WTC11 (cell line): ENCODE measurements at regions not wholly inside any gene's neighbourhood (a gene's known extent, or its start where the extent isn't known, plus 50 kb on each side); places are given as distances from the start of the nearest gene placed in this dataset.

Source experiments
- ATAC-seq: fragments of 200-7000 bp; cut with Tn5 transposase; 2 replicates; pipeline ENCODE4 v1.10.0; 2021; ENCODE audit warnings: mild to moderate bottlenecking, moderate library complexity
- CTCF ChIA-PET: fragments of 300-600 bp; sonication (Branson Sonifier 250); formaldehyde crosslinking; loops from one replicate; lab custom pipeline; 2021; ENCODE audit warnings: antibody characterized with exemption; lab: Charles Lee
- POLR2A ChIA-PET: fragments of 350-600 bp; sonication (Branson Sonifier 250); formaldehyde crosslinking; loops from one replicate; lab custom pipeline; 2021; ENCODE audit warnings: antibody characterized with exemption; lab: Charles Lee
- DNase-seq: peaks from one replicate; pipeline ENCODE4 v3.0.0; 2021; ENCODE audit warnings: low spot score
- H3K27ac Mint-ChIP-seq: 2 replicates; pipeline ENCODE4 v1.8.0; 2021; ENCODE audit warnings: mixed read lengths
- H3K27me3 Mint-ChIP-seq: 2 replicates; pipeline ENCODE4 v1.8.0; 2021; ENCODE audit warnings: low read depth, mild to moderate bottlenecking, moderate library complexity, mixed read lengths
- H3K36me3 Mint-ChIP-seq: 2 replicates; pipeline ENCODE4 v1.8.0; 2021; ENCODE audit warnings: mixed read lengths
- H3K4me1 Mint-ChIP-seq: 2 replicates; pipeline ENCODE4 v1.8.0; 2022; ENCODE audit warnings: mixed read lengths
- H3K4me3 Mint-ChIP-seq: 2 replicates; pipeline ENCODE4 v1.8.0; 2021; ENCODE audit warnings: mild to moderate bottlenecking, moderate library complexity, mixed read lengths
- H3K9me3 Mint-ChIP-seq: 2 replicates; pipeline ENCODE4 v1.8.0; 2021; ENCODE audit warnings: mixed read lengths
- AFF4 ChIP-seq: sonication (generic); formaldehyde crosslinking; IDR thresholded peaks from 2 replicates; pipeline ENCODE4 v1.8.1; 2023; ENCODE audit warnings: mild to moderate bottlenecking, missing genetic modification reagents, borderline replicate concordance
- ATF2 ChIP-seq: sonication (generic); formaldehyde crosslinking; IDR thresholded peaks from 2 replicates; pipeline ENCODE4 v1.8.1; 2022; ENCODE audit warnings: low read depth, missing genetic modification reagents, borderline replicate concordance
- E2F5 ChIP-seq: sonication (generic); formaldehyde crosslinking; IDR thresholded peaks from 2 replicates; pipeline ENCODE4 v1.8.1; 2022; ENCODE audit warnings: mild to moderate bottlenecking, moderate library complexity, missing genetic modification reagents
- ELF4 ChIP-seq: sonication (generic); formaldehyde crosslinking; IDR thresholded peaks from 2 replicates; pipeline ENCODE4 v1.8.1; 2022; ENCODE audit warnings: low read depth, mild to moderate bottlenecking, moderate library complexity, missing genetic modification reagents
- EMX1 ChIP-seq: fragments of 250-450 bp; sonication (Bioruptor Pico); IDR thresholded peaks from 2 replicates; pipeline ENCODE4 v1.8.0; 2021; ENCODE audit warnings: mild to moderate bottlenecking
- ESRRA ChIP-seq: sonication (generic); formaldehyde crosslinking; IDR thresholded peaks from 2 replicates; pipeline ENCODE4 v1.8.1; 2022; ENCODE audit warnings: mild to moderate bottlenecking, missing genetic modification reagents, borderline replicate concordance
- FOXJ3 ChIP-seq: sonication (generic); formaldehyde crosslinking; IDR thresholded peaks from 2 replicates; pipeline ENCODE4 v1.9.0; 2021; ENCODE audit warnings: missing genetic modification reagents, mild to moderate bottlenecking, borderline replicate concordance
- HMGXB4 ChIP-seq: sonication (generic); formaldehyde crosslinking; IDR thresholded peaks from 2 replicates; pipeline ENCODE4 v1.8.1; 2023; ENCODE audit warnings: mild to moderate bottlenecking, moderate library complexity, missing genetic modification reagents
- JUN ChIP-seq: sonication (generic); formaldehyde crosslinking; IDR thresholded peaks from 2 replicates; pipeline ENCODE4 v1.8.0; 2023; ENCODE audit warnings: mild to moderate bottlenecking, missing genetic modification reagents
- NFE2L1 ChIP-seq: sonication (generic); formaldehyde crosslinking; IDR thresholded peaks from 2 replicates; pipeline ENCODE4 v1.8.1; 2023; ENCODE audit warnings: missing genetic modification reagents
- NFYB ChIP-seq: sonication (generic); formaldehyde crosslinking; conservative IDR thresholded peaks from 2 replicates; pipeline ENCODE4 v1.8.0; 2022; ENCODE audit warnings: low read depth, missing genetic modification reagents
- NR3C1 ChIP-seq: sonication (generic); formaldehyde crosslinking; conservative IDR thresholded peaks from 2 replicates; pipeline ENCODE4 v1.8.1; 2023; ENCODE audit warnings: low read depth, mild to moderate bottlenecking, missing genetic modification reagents
- PREB ChIP-seq: sonication (generic); formaldehyde crosslinking; IDR thresholded peaks from 2 replicates; pipeline ENCODE4 v1.8.1; 2022; ENCODE audit warnings: mild to moderate bottlenecking, missing genetic modification reagents, moderate library complexity, borderline replicate concordance
- RORB ChIP-seq: fragments of 250-450 bp; sonication (Bioruptor Pico); IDR thresholded peaks from 2 replicates; pipeline ENCODE4 v1.9.0; 2021; ENCODE audit warnings: mild to moderate bottlenecking
- TEAD4 ChIP-seq: sonication (generic); formaldehyde crosslinking; IDR thresholded peaks from 2 replicates; pipeline ENCODE4 v1.8.0; 2022; ENCODE audit warnings: mild to moderate bottlenecking, missing genetic modification reagents
- USF2 ChIP-seq: sonication (generic); formaldehyde crosslinking; IDR thresholded peaks from 2 replicates; pipeline ENCODE4 v1.8.1; 2023; ENCODE audit warnings: mild to moderate bottlenecking, missing genetic modification reagents, moderate library complexity
- ZBTB21 ChIP-seq: sonication (generic); formaldehyde crosslinking; IDR thresholded peaks from 2 replicates; pipeline ENCODE4 v1.8.1; 2023; ENCODE audit warnings: mild to moderate bottlenecking, missing genetic modification reagents, borderline replicate concordance
- ZBTB43 ChIP-seq: sonication (generic); formaldehyde crosslinking; IDR thresholded peaks from 2 replicates; pipeline ENCODE4 v1.8.1; 2023; ENCODE audit warnings: mild to moderate bottlenecking, missing genetic modification reagents
- ZNF219 ChIP-seq: sonication (generic); formaldehyde crosslinking; IDR thresholded peaks from 2 replicates; pipeline ENCODE4 v1.8.0; 2023; ENCODE audit warnings: missing genetic modification reagents, mild to moderate bottlenecking, borderline replicate concordance

GRCh38 chr1:166730299-166730888 lies 108.9 kb upstream of the POGK start:
- H3K27ac Mint-ChIP-seq, result no peak overlapping the region
- no peak overlapping the region for H3K4me3 Mint-ChIP-seq
- no peaks in the 10 kb centered on the region for H3K4me1 Mint-ChIP-seq
- H3K9me3 Mint-ChIP-seq, result peaks cover 77% of the 10 kb centered on the region
- peak; percentile 92 for ATAC-seq
- H3K27me3 Mint-ChIP-seq, result peaks cover 8% of the 10 kb centered on the region; the same call in 1 of the 2 replicates
- CTCF ChIA-PET, result interaction anchor here (0.8 to 1.6 kb wide), 3 partner anchors 53 to 251 kb away, joined by 3 to 6 read pairs (median 5); no protein-coding TSS in a partner anchor
- peaks cover 27% of the 10 kb centered on the region for H3K36me3 Mint-ChIP-seq
- TF ChIP-seq ZBTB43 (CRISPR knock-in tag), result no peak
- TF ChIP-seq PREB (CRISPR knock-in tag), result no peak
- no peak for TF ChIP-seq ZBTB21 (CRISPR knock-in tag)
- TF ChIP-seq AFF4 (CRISPR knock-in tag), result no peak
- no peak for TF ChIP-seq NFE2L1 (CRISPR knock-in tag)
- no peak for TF ChIP-seq HMGXB4 (CRISPR knock-in tag)
- POLR2A ChIA-PET, result no interaction called here
- DNase-seq, result no peak

- no peak for DNase-seq
- ChIA-PET CTCF (no interaction called here), POLR2A (no interaction called here)
- ATAC-seq, result no peak
- Mint-ChIP-seq H3K4me1 (peaks cover 5% of the 10 kb centered on the region; the same call in 1 of the 2 replicates), H3K27ac (no peak overlapping the region), H3K27me3 (no peaks in the 10 kb centered on the region), H3K4me3 (no peak overlapping the region), H3K9me3 (peaks cover 27% of the 10 kb centered on the region), H3K36me3 (no peaks in the 10 kb centered on the region)
- TF ChIP-seq FOXJ3 (CRISPR knock-in tag), result no peak
- no peak for TF ChIP-seq ZNF219 (CRISPR knock-in tag)
- TF ChIP-seq NR3C1 (CRISPR knock-in tag), result no peak
- no peak for TF ChIP-seq EMX1 (CRISPR knock-in tag)
- no peak for TF ChIP-seq ATF2 (CRISPR knock-in tag)
- no peak for TF ChIP-seq USF2 (CRISPR knock-in tag)
- TF ChIP-seq NFYB (CRISPR knock-in tag), result no peak
- TF ChIP-seq ZBTB43 (CRISPR knock-in tag), result no peak
- TF ChIP-seq TEAD4 (CRISPR knock-in tag), result no peak
- no peak for TF ChIP-seq HMGXB4 (CRISPR knock-in tag)
- no peak for TF ChIP-seq ELF4
- TF ChIP-seq JUN (CRISPR knock-in tag), result no peak
- TF ChIP-seq ESRRA (CRISPR knock-in tag), result no peak
- no peak for TF ChIP-seq RORB (CRISPR knock-in tag)
- no peak for TF ChIP-seq E2F5 (CRISPR knock-in tag)
Measured at GRCh38 chr1:166738140-166738539, 101.1 kb upstream of the POGK start.
